Testis (tissue), 2 donors: ENCODE measurements at regions not wholly inside any gene's neighbourhood (a gene's known extent, or its start where the extent isn't known, plus 50 kb on each side); places are given as distances from the start of the nearest gene placed in this dataset.
A peak's percentile ranks its signal among the peaks of the same experiment; 100 is the strongest.

Source experiments
- DNase-seq: peaks from one replicate; pipeline ENCODE4 v3.0.0-alpha.2; 2019
- H3K27ac ChIP-seq, 2 donors: fragments of 200-600 bp; sonication (generic); one replicate each; pipeline ENCODE4 v1.5.1; 2019
- H3K27me3 ChIP-seq: fragments of 200-600 bp; sonication (generic); one replicate; pipeline ENCODE4 v1.5.1; 2019
- H3K36me3 ChIP-seq: fragments of 200-600 bp; sonication (generic); one replicate; pipeline ENCODE4 v1.5.1; 2017; ENCODE audit warnings: low read depth; ENCODE audit errors: missing control alignments
- H3K4me1 ChIP-seq: fragments of 200-600 bp; sonication (generic); one replicate; pipeline ENCODE4 v1.5.1; 2019
- H3K4me3 ChIP-seq, 2 donors: fragments of 200-600 bp; sonication (generic); one replicate each; pipeline ENCODE4 v1.5.1; 2017 to 2019
- H3K9me3 ChIP-seq: fragments of 200-600 bp; sonication (generic); one replicate; pipeline ENCODE4 v1.5.1; 2017
- POLR2A ChIP-seq: fragments of 450-650 bp; IDR thresholded peaks from one replicate; pipeline ENCODE4 v1.6.1; 2017; ENCODE audit warnings: antibody characterized with exemption, mild to moderate bottlenecking, moderate library complexity
- whole genome bisulfite sequencing, 2 donors: methylation state at CpG; one replicate each; pipeline ENCODE4 v1.1.5; 2018; 5-methylcytosine and 5-hydroxymethylcytosine counted together
- intact Hi-C: fragments of 100-400 bp; cut with DNase I; formaldehyde crosslinking; loops from one replicate; pipeline ENCODE4 v1.15.1; 2023; ENCODE audit warnings: low total_unique reads
- TF ChIP-seq, protein P1 (sequence below), 3 experiments: fragments of 450-650 bp in 2 of 3; fragments of 200-600 bp in 1 of 3; sonication (generic) in 1 of 3; IDR thresholded peaks; one replicate each; pipeline ENCODE4 v1.5.1; 2016 to 2019; ENCODE audit warnings: antibody characterized with exemption in 3 of 3, mild to moderate bottlenecking in 2 of 3, moderate library complexity in 1 of 3

DNA sequence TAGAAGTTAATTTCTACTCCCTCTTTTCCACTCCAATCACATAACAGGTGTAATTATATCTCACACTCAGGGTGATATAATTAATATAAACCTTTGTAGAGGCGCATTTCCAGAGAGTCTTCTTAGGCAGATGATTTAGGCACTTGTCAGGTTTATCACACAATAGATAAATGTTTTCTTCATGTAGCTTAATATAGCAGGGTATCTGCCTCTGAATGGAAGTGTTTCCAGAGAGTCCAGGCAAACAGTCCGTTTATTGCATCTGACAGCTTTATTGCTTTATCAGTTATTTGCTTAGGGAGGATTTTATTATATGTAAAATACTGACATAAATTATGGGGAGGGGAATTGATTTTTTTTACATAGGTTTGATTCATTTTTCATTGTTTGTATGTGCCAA is 766.3 kb downstream of the SLC4A3 start:
- Histone ChIP-seq H3K4me3 (no peak overlapping the region), H3K27ac (no peak overlapping the region), H3K9me3 (no peaks in the 10 kb centered on the region), H3K27me3 (no peaks in the 10 kb centered on the region), H3K36me3 (no peaks in the 10 kb centered on the region), H3K4me1 (no peaks in the 10 kb centered on the region)
- intact Hi-C loops, result no loop called here
- no peak for DNase-seq
- TF ChIP-seq, protein P1, sequence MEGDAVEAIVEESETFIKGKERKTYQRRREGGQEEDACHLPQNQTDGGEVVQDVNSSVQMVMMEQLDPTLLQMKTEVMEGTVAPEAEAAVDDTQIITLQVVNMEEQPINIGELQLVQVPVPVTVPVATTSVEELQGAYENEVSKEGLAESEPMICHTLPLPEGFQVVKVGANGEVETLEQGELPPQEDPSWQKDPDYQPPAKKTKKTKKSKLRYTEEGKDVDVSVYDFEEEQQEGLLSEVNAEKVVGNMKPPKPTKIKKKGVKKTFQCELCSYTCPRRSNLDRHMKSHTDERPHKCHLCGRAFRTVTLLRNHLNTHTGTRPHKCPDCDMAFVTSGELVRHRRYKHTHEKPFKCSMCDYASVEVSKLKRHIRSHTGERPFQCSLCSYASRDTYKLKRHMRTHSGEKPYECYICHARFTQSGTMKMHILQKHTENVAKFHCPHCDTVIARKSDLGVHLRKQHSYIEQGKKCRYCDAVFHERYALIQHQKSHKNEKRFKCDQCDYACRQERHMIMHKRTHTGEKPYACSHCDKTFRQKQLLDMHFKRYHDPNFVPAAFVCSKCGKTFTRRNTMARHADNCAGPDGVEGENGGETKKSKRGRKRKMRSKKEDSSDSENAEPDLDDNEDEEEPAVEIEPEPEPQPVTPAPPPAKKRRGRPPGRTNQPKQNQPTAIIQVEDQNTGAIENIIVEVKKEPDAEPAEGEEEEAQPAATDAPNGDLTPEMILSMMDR (IDR thresholded peaks at IDR 0.05), result no peak
- WGBS, 2 donors, result 46 to 66% methylated on average over 2 of the region's 2 CpGs

DNA sequence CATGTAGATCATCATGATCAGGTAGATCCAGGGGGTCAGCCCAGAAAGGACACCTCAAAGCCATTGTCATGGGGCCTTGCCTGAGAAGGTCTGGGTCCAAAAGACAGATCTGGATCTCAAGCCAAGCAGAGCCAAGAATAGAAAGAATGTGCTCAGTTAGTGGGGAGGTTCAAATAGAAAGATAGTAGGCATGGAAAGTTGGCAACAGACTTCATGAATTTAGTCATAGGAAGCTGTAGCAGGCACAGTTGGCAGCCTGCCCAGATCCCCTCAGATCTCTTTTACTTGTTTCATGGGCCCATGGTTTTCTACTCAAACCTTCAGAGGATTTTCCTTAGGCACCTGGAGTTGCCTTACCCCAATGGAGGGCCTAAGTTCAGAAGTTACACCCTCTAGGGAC is 767.0 kb downstream of the SLC4A3 start:
- no peak overlapping the region for H3K27ac ChIP-seq
- H3K36me3 ChIP-seq, result no peaks in the 10 kb centered on the region
- DNase-seq, result peak; percentile 21
- intact Hi-C loops, result no loop called here
- H3K4me3 ChIP-seq, result no peak overlapping the region
- no peaks in the 10 kb centered on the region for H3K4me1 ChIP-seq
- no peak for TF ChIP-seq POLR2A
- TF ChIP-seq, protein P1 (IDR thresholded peaks at IDR 0.05), result no peak
- H3K27me3 ChIP-seq, result no peaks in the 10 kb centered on the region
- no peaks in the 10 kb centered on the region for H3K9me3 ChIP-seq

DNA sequence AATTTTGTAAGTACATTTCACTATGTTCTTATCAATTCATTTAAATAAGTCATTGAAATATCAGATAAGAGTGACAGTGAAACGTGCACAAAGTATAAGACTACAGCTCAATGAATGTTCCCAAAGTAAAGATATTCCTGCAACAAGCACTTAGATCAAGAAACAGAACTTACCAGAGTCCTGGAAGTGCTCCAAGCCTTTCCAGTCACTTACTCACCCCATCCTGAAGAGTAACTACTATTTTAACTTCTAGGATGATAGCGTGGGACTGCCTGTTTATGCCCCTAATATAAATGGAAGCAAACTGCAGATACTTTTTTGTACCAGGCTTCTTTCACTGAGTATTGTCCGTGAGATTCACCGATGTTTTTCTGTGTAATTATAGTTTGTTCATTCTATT is 768.9 kb downstream of the SLC4A3 start:
- DNase-seq, result no peak
- Histone ChIP-seq H3K27ac (no peak overlapping the region), H3K9me3 (no peaks in the 10 kb centered on the region), H3K4me3 (no peak overlapping the region), H3K27me3 (no peaks in the 10 kb centered on the region), H3K36me3 (no peaks in the 10 kb centered on the region), H3K4me1 (no peaks in the 10 kb centered on the region)
- 56 to 57% methylated on average over 4 of the region's 4 CpGs for WGBS, 2 donors
- intact Hi-C loops, result no loop called here
- TF ChIP-seq POLR2A, result no peak
- TF ChIP-seq, protein P1 (IDR thresholded peaks at IDR 0.05), result no peak

DNA sequence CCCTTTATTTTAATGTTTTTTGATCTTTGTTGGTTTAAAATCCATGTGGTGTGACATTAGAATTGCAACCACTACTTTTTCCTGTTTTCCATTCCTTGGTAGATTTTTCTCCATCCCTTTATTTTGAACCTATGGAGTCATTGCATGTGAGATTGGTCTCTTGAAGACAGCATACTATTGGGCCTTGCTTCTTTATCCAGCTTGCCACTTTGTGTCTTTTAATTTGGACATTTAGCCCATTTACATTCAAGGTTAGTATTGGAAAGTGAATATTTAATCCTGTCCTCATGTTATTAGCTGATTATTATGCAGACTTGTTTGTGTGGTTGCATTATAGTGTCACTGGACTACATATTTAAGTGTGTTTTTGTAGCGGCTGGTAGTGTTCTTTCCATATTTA is 782.9 kb downstream of the SLC4A3 start:
- Histone ChIP-seq H3K27me3 (no peaks in the 10 kb centered on the region), H3K4me1 (no peaks in the 10 kb centered on the region), H3K9me3 (no peaks in the 10 kb centered on the region), H3K27ac (no peak overlapping the region), H3K36me3 (no peaks in the 10 kb centered on the region), H3K4me3 (no peak overlapping the region)
- intact Hi-C loops, result no loop called here
- DNase-seq, result no peak
- WGBS, 2 donors, result 42% methylated on average over 1 of the region's 1 CpG
- no peak for TF ChIP-seq POLR2A
- TF ChIP-seq, protein P1 (IDR thresholded peaks at IDR 0.05), result no peak

DNA sequence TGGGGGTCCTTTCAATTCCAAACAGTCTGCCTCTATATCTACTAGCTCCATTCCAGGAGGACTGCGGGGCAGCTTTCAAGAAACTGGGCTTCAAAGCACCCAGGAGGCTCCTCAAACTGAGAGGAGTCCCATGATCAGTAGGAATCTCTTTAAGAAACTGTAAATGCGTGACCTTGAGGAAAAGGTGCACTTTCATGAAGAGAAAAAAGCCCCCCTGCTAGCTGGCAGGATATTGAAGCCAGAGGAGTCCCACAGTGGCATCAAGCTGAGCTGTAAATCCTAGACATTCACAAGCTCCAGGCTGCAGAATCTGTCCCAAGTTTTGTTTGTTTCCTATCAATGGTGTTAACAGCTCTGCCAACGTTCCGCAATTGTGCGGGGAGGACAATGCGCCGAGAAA is 790.1 kb downstream of the SLC4A3 start:
- no peak for DNase-seq
- Histone ChIP-seq H3K36me3 (no peaks in the 10 kb centered on the region), H3K9me3 (no peaks in the 10 kb centered on the region), H3K27me3 (no peaks in the 10 kb centered on the region), H3K4me1 (no peaks in the 10 kb centered on the region), H3K4me3 (no peak overlapping the region), H3K27ac (no peak overlapping the region)
- TF ChIP-seq, protein P1 (IDR thresholded peaks at IDR 0.05), result no peak
- no peak for TF ChIP-seq POLR2A
- intact Hi-C loops, result no loop called here
- 59 to 61% methylated on average over 7 of the region's 7 CpGs for WGBS, 2 donors
